DND-41 (cell line): ENCODE measurements at regions not wholly inside any gene's neighbourhood (a gene's known extent, or its start where the extent isn't known, plus 50 kb on each side); places are given as distances from the start of the nearest gene placed in this dataset.

Source experiments
- ATAC-seq: fragments of 200-7000 bp; cut with Tn5 transposase; 3 replicates; pipeline ENCODE4 v1.9.1; 2021; ENCODE audit warnings: low read depth; ENCODE audit not compliant: insufficient read depth
- DNase-seq: peaks from one replicate; pipeline ENCODE4 v3.0.0-alpha.2; 2020
- H2AFZ ChIP-seq: 2 replicates; pipeline ENCODE4 v1.6.0; 2012; ENCODE audit warnings: low read depth, low read length
- H3K27ac ChIP-seq: 2 replicates; pipeline ENCODE4 v1.5.1; 2012; ENCODE audit warnings: low read length, inconsistent platforms
- H3K27me3 ChIP-seq: fragments of 200-600 bp; sonication (generic); 2 replicates; pipeline ENCODE4 v1.6.0; 2012; ENCODE audit warnings: low read length, mild to moderate bottlenecking, inconsistent platforms; ENCODE audit not compliant: insufficient read depth, poor library complexity
- H3K36me3 ChIP-seq: 2 replicates; pipeline ENCODE4 v1.5.1; 2012; ENCODE audit warnings: low read length, inconsistent platforms; ENCODE audit not compliant: insufficient read depth
- H3K4me1 ChIP-seq: 2 replicates; pipeline ENCODE4 v1.5.1; 2012; ENCODE audit warnings: mild to moderate bottlenecking, low read length; ENCODE audit not compliant: insufficient read depth
- H3K4me2 ChIP-seq: 2 replicates; pipeline ENCODE4 v1.6.0; 2012; ENCODE audit warnings: mild to moderate bottlenecking, moderate library complexity, low read length, inconsistent platforms; ENCODE audit not compliant: insufficient read depth
- H3K4me3 ChIP-seq, 2 experiments: fragments of 200-600 bp in 1 of 2; shearing (Covaris generic) in 1 of 2; 2 replicates each; pipeline ENCODE4 v1.5.1; 2012 to 2016; ENCODE audit warnings: inconsistent platforms in 2 of 2, low read length in 2 of 2, mild to moderate bottlenecking in 2 of 2, low read depth in 1 of 2, moderate library complexity in 1 of 2
- H3K79me2 ChIP-seq: 2 replicates; pipeline ENCODE4 v1.6.0; 2012; ENCODE audit warnings: low read length, inconsistent platforms; ENCODE audit not compliant: insufficient read depth
- H3K9ac ChIP-seq: 2 replicates; pipeline ENCODE4 v1.6.0; 2012; ENCODE audit warnings: low read depth, mild to moderate bottlenecking, inconsistent platforms, low read length, moderate library complexity
- H3K9me3 ChIP-seq: 2 replicates; pipeline ENCODE4 v1.5.1; 2012; ENCODE audit warnings: low read length, moderate library complexity, mild to moderate bottlenecking, inconsistent platforms; ENCODE audit not compliant: insufficient read depth, severe bottlenecking
- H4K20me1 ChIP-seq: 2 replicates; pipeline ENCODE4 v1.6.0; 2012; ENCODE audit warnings: low read length; ENCODE audit not compliant: insufficient read depth
- CTCF ChIP-seq: IDR thresholded peaks from 2 replicates; pipeline ENCODE4 v1.5.1; 2012; ENCODE audit warnings: borderline replicate concordance, low read length, moderate library complexity, mild to moderate bottlenecking; ENCODE audit not compliant: poor library complexity, severe bottlenecking; ENCODE audit errors: extremely low read depth
- EZH2 ChIP-seq: IDR thresholded peaks from 3 replicates; pipeline ENCODE4 v1.6.1; 2012; ENCODE audit warnings: borderline replicate concordance, low read depth, mild to moderate bottlenecking, moderate library complexity, low read length, inconsistent platforms; ENCODE audit not compliant: severe bottlenecking

- Histone ChIP-seq H3K4me2 (no peak overlapping the region), H2AFZ (no peak overlapping the region), H3K36me3 (no peaks in the 10 kb centered on the region), H3K9ac (no peak overlapping the region), H3K79me2 (no peaks in the 10 kb centered on the region), H3K27ac (no peak overlapping the region), H3K27me3 (no peaks in the 10 kb centered on the region), H4K20me1 (no peaks in the 10 kb centered on the region), H3K4me3 (no peak overlapping the region), H3K4me1 (no peaks in the 10 kb centered on the region), H3K9me3 (no peaks in the 10 kb centered on the region)
- no peak for TF ChIP-seq CTCF
- no peak for TF ChIP-seq EZH2
- no peak for DNase-seq
- ATAC-seq, result no peak
Observed at GRCh38 chr16:6663668-6664067, 669.0 kb upstream of the RBFOX1 start.

- Histone ChIP-seq H3K9ac (no peak overlapping the region), H3K36me3 (no peaks in the 10 kb centered on the region), H3K4me1 (no peaks in the 10 kb centered on the region), H2AFZ (no peak overlapping the region), H4K20me1 (no peaks in the 10 kb centered on the region), H3K4me2 (no peak overlapping the region), H3K79me2 (no peaks in the 10 kb centered on the region), H3K27ac (no peak overlapping the region), H3K27me3 (no peaks in the 10 kb centered on the region), H3K9me3 (no peaks in the 10 kb centered on the region), H3K4me3 (no peak overlapping the region)
- no peak for TF ChIP-seq CTCF
- TF ChIP-seq EZH2, result no peak
- no peak for DNase-seq
- no peak for ATAC-seq
Observed at GRCh38 chr16:6656760-6657159, 675.9 kb upstream of the RBFOX1 start.

GRCh38 chr16:6646891-6647290 is 685.8 kb upstream of the RBFOX1 start:
- no peaks in the 10 kb centered on the region for H3K36me3 ChIP-seq
- no peaks in the 10 kb centered on the region for H3K79me2 ChIP-seq
- no peak for ATAC-seq
- no peak overlapping the region for H3K4me3 ChIP-seq
- H3K4me2 ChIP-seq, result no peak overlapping the region
- H4K20me1 ChIP-seq, result no peaks in the 10 kb centered on the region
- no peaks in the 10 kb centered on the region for H3K9me3 ChIP-seq
- no peak for DNase-seq
- no peak overlapping the region for H3K27ac ChIP-seq
- H2AFZ ChIP-seq, result no peak overlapping the region
- TF ChIP-seq CTCF (no peak), EZH2 (no peak)
- H3K27me3 ChIP-seq, result no peaks in the 10 kb centered on the region
- H3K9ac ChIP-seq, result no peak overlapping the region
- H3K4me1 ChIP-seq, result no peaks in the 10 kb centered on the region
